Lower leg skin (tissue), 4 donors: ENCODE measurements at regions not wholly inside any gene's neighbourhood (a gene's known extent, or its start where the extent isn't known, plus 50 kb on each side); places are given as distances from the start of the nearest gene placed in this dataset.

Source experiments
- DNase-seq, 2 donors: peaks; one replicate each; pipeline ENCODE4 v3.0.0-alpha.2; 2019; ENCODE audit warnings: low spot score in 2 of 2
- H3K4me3 ChIP-seq: fragments of 200-600 bp; sonication (generic); 2 replicates; pipeline ENCODE4 v1.5.1; 2017; ENCODE audit warnings: mild to moderate bottlenecking, low read depth; ENCODE audit not compliant: poor library complexity, severe bottlenecking
- CTCF ChIP-seq, 3 donors: fragments of 450-650 bp; IDR thresholded peaks; one replicate each; pipeline ENCODE4 v1.5.1; 2016; ENCODE audit warnings: antibody characterized with exemption in 3 of 3, mild to moderate bottlenecking in 3 of 3, moderate library complexity in 2 of 3
- POLR2A ChIP-seq, 2 donors: fragments of 450-650 bp; IDR thresholded peaks; one replicate each; pipeline ENCODE4 v1.6.1; 2016 to 2017; ENCODE audit warnings: antibody characterized with exemption in 2 of 2, mild to moderate bottlenecking in 1 of 2, moderate library complexity in 1 of 2
- WGBS, 2 donors: methylation state at CpG; one replicate each; pipeline ENCODE4 v1.1.5; 2018; 5-methylcytosine and 5-hydroxymethylcytosine counted together
- intact Hi-C: fragments of 100-400 bp; cut with DNase I; formaldehyde crosslinking; loops from one replicate; pipeline ENCODE4 v1.15.0; 2023; ENCODE audit warnings: low total_unique reads

GRCh38 chr4:120395746-120396145 is 329.1 kb upstream of the MAD2L1 start:
- H3K4me3 ChIP-seq, result no peak overlapping the region
- TF ChIP-seq CTCF (IDR thresholded peaks at IDR 0.05), result no peak
- TF ChIP-seq POLR2A (IDR thresholded peaks at IDR 0.05), result no peak
- intact Hi-C loops, result no loop called here
- DNase-seq, result no peak
- WGBS, 2 donors, result 90 to 93% methylated on average over 3 of the region's 3 CpGs

GRCh38 chr4:120355881-120356280 is 289.2 kb upstream of the MAD2L1 start:
- intact Hi-C loops, result no loop called here
- DNase-seq, result no peak
- H3K4me3 ChIP-seq, result no peak overlapping the region
- TF ChIP-seq POLR2A (IDR thresholded peaks at IDR 0.05), result no peak
- no peak for TF ChIP-seq CTCF (IDR thresholded peaks at IDR 0.05)

DNA sequence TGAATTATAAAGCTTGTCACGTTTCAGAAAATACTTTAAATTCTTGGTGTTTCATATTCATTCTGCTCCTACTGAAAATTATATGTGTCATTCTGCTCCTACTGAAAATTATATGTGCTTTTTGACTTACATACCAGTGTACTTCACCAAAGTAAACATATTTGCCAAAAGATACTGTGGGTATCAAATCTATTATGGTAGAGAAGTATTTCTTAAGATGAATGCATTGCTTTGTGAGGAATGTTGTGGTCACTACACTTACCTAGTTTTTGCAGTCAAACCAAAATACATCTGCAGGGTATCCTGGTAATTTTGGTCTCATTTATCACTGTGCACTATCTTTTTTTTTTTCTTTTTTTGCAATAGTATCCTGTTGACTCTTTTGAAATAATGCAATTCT is 287.7 kb upstream of the MAD2L1 start:
- no peak overlapping the region for H3K4me3 ChIP-seq
- TF ChIP-seq CTCF (IDR thresholded peaks at IDR 0.05) (no peak), POLR2A (IDR thresholded peaks at IDR 0.05) (no peak)
- no peak for DNase-seq
- WGBS, 2 donors, result 24 to 33% methylated on average over 1 of the region's 1 CpG
- intact Hi-C loops, result no loop called here

DNA sequence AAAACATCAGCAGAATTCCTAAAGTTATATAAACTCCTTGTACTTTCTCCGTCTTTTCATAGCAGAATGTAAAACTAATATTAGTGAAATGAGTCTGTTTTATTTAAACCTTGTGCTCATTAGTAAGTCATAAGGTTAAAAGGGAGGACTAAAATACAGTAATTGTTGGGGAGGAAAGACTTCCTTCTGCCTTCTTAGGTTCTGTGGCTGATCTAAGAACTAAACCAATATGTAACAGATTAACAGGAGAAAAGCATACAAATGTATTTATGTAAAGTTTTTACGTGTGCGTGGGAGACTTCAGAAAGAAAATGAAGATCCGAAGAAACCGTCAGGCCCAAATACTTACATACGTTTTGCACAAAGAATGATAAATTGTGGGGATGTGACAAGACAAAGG is 286.6 kb upstream of the MAD2L1 start:
- intact Hi-C loops, result no loop called here
- no peak for DNase-seq
- no peak overlapping the region for H3K4me3 ChIP-seq
- no peak for TF ChIP-seq POLR2A (IDR thresholded peaks at IDR 0.05)
- no peak for TF ChIP-seq CTCF (IDR thresholded peaks at IDR 0.05)
- 79 to 84% methylated on average over 6 of the region's 6 CpGs for WGBS, 2 donors

DNA sequence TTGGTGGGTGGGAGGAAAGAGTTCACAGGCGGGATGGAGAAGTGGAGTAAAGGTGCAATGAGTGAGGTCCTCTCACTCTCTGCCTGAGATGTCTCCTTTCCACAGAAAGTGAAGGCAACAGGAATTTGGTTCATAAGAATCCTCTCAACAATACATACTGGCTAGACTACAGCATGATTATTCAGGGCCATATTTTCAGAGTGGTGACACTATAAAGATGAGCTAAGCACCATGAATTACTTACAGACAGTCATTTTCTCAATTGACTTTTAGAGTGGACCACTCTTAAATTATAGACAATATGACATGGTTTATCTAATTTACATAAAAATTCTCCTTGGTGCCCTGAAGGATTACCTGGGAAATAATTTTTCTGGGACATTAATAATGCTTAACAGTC is 286.1 kb upstream of the MAD2L1 start:
- DNase-seq, result no peak
- no peak for TF ChIP-seq POLR2A (IDR thresholded peaks at IDR 0.05)
- TF ChIP-seq CTCF (IDR thresholded peaks at IDR 0.05), result no peak
- intact Hi-C loops, result no loop called here
- no peak overlapping the region for H3K4me3 ChIP-seq
- 90 to 92% methylated on average over 1 of the region's 1 CpG for WGBS, 2 donors

DNA sequence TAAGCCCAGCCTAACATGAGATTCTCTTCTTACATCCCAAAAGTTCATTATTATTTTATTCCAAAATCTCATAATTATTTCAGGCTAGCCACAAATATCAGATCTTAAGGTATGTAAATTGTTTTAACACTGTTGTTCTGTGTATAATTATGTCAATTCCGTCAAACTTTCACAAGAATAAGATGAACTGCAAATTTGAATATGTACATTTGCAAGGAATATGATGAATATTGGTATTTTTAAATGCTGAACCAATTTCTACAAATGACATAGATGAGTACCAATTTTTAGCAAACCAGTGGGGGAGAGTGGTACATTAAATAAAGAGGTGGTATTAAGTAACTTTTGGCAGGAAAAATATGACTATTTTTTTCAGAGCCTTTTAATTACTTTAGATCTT is 282.3 kb upstream of the MAD2L1 start:
- intact Hi-C loops, result no loop called here
- no peak overlapping the region for H3K4me3 ChIP-seq
- DNase-seq, result no peak
- TF ChIP-seq CTCF (IDR thresholded peaks at IDR 0.05), result no peak
- TF ChIP-seq POLR2A (IDR thresholded peaks at IDR 0.05), result no peak
- WGBS, 2 donors, result 75 to 83% methylated on average over 1 of the region's 1 CpG
